GM23248 (cell line): ENCODE measurements at regions not wholly inside any gene's neighbourhood (a gene's known extent, or its start where the extent isn't known, plus 50 kb on each side); places are given as distances from the start of the nearest gene placed in this dataset.
"Not testable (repeated sequence)": the region's sequence is repeated elsewhere in the genome, so short reads cannot be mapped to it uniquely, and the experiment has no call there.

ENCODE experiments used
- DNase-seq: peaks from one replicate; pipeline ENCODE4 v3.0.0-alpha.2; 2015
- H2AFZ ChIP-seq: fragments of 200-600 bp; sonication (generic); 2 replicates; pipeline ENCODE4 v1.6.1; 2016; ENCODE audit warnings: antibody characterized with exemption
- H3F3A ChIP-seq: fragments of 200-600 bp; sonication (generic); 2 replicates; pipeline ENCODE4 v1.6.1; 2016; ENCODE audit warnings: mild to moderate bottlenecking, antibody characterized with exemption, mixed run types; ENCODE audit not compliant: insufficient read depth
- H3K27ac ChIP-seq: fragments of 200-600 bp; sonication (generic); 2 replicates; pipeline ENCODE4 v1.5.1; 2016; ENCODE audit warnings: mild to moderate bottlenecking
- H3K27me3 ChIP-seq: fragments of 200-600 bp; sonication (generic); replicated peaks from 2 replicates; pipeline ENCODE4 v1.6.1; 2016; ENCODE audit warnings: mild to moderate bottlenecking; ENCODE audit not compliant: insufficient read depth
- H3K36me3 ChIP-seq: fragments of 200-600 bp; sonication (generic); 2 replicates; pipeline ENCODE4 v1.6.1; 2016; ENCODE audit warnings: low read depth, mild to moderate bottlenecking
- H3K4me1 ChIP-seq: fragments of 200-600 bp; sonication (generic); 2 replicates; pipeline ENCODE4 v1.6.1; 2016; ENCODE audit warnings: mild to moderate bottlenecking; ENCODE audit not compliant: insufficient read depth
- H3K4me2 ChIP-seq: fragments of 200-600 bp; sonication (generic); one replicate; pipeline ENCODE4 v1.6.1; 2016; ENCODE audit warnings: mild to moderate bottlenecking; ENCODE audit not compliant: unreplicated experiment
- H3K4me3 ChIP-seq: fragments of 200-600 bp; sonication (generic); 2 replicates; pipeline ENCODE4 v1.5.1; 2016; ENCODE audit warnings: mild to moderate bottlenecking
- H3K79me2 ChIP-seq: fragments of 200-600 bp; sonication (generic); 2 replicates; pipeline ENCODE4 v1.6.1; 2016; ENCODE audit warnings: mild to moderate bottlenecking; ENCODE audit not compliant: insufficient read depth
- H3K9ac ChIP-seq: fragments of 200-600 bp; sonication (generic); 2 replicates; pipeline ENCODE4 v1.6.1; 2016; ENCODE audit warnings: mild to moderate bottlenecking
- H3K9me2 ChIP-seq: fragments of 200-600 bp; sonication (generic); 2 replicates; pipeline ENCODE4 v1.6.1; 2016; ENCODE audit warnings: mixed run types, mild to moderate bottlenecking, moderate library complexity; ENCODE audit not compliant: insufficient read depth
- H3K9me3 ChIP-seq: fragments of 200-600 bp; sonication (generic); one replicate; pipeline ENCODE4 v1.6.1; 2017; ENCODE audit warnings: low read depth
- H4K20me1 ChIP-seq: fragments of 200-600 bp; sonication (generic); 2 replicates; pipeline ENCODE4 v1.6.0; 2016; ENCODE audit not compliant: insufficient read depth
- EZH2 ChIP-seq: fragments of 200-600 bp; sonication (generic); IDR thresholded peaks from 2 replicates; pipeline ENCODE4 v1.6.1; 2018; ENCODE audit warnings: antibody characterized with exemption, mild to moderate bottlenecking; ENCODE audit not compliant: insufficient read depth, poor library complexity, severe bottlenecking
- EZH2phosphoT487 ChIP-seq: fragments of 200-600 bp; sonication (generic); IDR thresholded peaks from 2 replicates; pipeline ENCODE4 v1.6.1; 2018; ENCODE audit warnings: antibody characterized with exemption, moderate library complexity, mild to moderate bottlenecking, low read depth; ENCODE audit not compliant: insufficient read depth
- WGBS, 2 experiments: methylation state at CpG; one replicate each; pipeline ENCODE4 v1.1.6; 2015 to 2017; ENCODE audit warnings: low lambda C conversion rate in 2 of 2, low coverage in 1 of 2; ENCODE audit errors: missing lambda C conversion rate in 2 of 2; 5-methylcytosine and 5-hydroxymethylcytosine counted together
- in situ Hi-C: fragments of 300-500 bp; cut with MboI; formaldehyde crosslinking; loops from 2 replicates; pipeline ENCODE4 v1.15.0; 2020

DNA sequence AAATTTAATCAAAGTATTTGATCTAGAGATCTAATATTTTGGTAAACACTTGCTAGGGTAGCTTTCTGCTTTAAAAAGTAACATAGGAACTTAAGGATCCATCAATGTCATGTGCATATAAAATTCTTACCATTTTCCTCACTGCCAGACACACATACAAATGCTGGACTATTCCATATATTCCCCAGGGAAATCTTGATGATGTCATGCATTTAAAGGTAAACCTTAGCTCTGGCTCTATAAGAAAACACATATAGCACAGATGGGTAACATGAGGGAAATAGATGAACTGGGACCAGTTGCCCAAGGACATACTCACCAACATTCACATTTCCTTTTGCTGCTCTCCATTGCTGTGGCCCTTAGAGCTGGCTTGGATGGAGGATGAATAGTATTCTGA is 79.1 kb upstream of the FMNL2 start:
- TF ChIP-seq EZH2 (no peak), EZH2phosphoT487 (no peak)
- Histone ChIP-seq H3K9ac (no peak overlapping the region), H3K4me1 (no peaks in the 10 kb centered on the region), H4K20me1 (no peaks in the 10 kb centered on the region), H3F3A (no peaks in the 10 kb centered on the region), H3K4me3 (no peak overlapping the region), H3K9me2 (no peaks in the 10 kb centered on the region), H3K27ac (no peak overlapping the region), H3K79me2 (no peaks in the 10 kb centered on the region), H3K9me3 (no peaks in the 10 kb centered on the region), H3K4me2 (no peak overlapping the region), H3K27me3 (no peaks in the 10 kb centered on the region), H2AFZ (no peak overlapping the region), H3K36me3 (no peaks in the 10 kb centered on the region)
- in situ Hi-C loops, result no loop called here
- no peak for DNase-seq

DNA sequence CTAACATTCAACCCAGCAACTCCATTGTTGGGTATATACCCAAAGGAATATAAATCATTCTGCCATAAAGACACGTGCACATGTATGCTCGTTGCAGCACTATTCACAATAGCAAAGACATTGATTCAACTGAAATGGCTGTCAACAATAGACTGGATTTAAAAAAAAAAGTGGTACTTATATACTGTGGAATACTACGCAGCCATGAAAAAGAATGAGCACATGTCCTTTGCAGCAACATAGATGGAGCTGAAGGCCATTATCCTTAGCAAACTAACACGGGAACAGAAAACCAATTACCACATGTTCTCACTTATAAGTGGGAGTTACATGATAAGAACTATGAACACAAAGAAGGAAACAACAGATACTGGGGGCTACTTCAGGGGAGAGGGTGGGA is 74.0 kb upstream of the FMNL2 start:
- Histone ChIP-seq H3K9me2 (no peaks in the 10 kb centered on the region), H2AFZ (no peak overlapping the region), H3K4me2 (no peak overlapping the region), H3F3A (no peaks in the 10 kb centered on the region), H3K4me1 (no peaks in the 10 kb centered on the region), H3K36me3 (no peaks in the 10 kb centered on the region), H3K27me3 (no peaks in the 10 kb centered on the region), H3K9me3 (no peaks in the 10 kb centered on the region), H3K27ac (no peak overlapping the region), H3K9ac (no peak overlapping the region), H3K79me2 (no peaks in the 10 kb centered on the region), H3K4me3 (no peak overlapping the region), H4K20me1 (no peaks in the 10 kb centered on the region)
- in situ Hi-C loops, result no loop called here
- no peak for DNase-seq
- WGBS, 2 experiments, result 41 to 42% methylated on average over 4 of the region's 4 CpGs
- no peak for TF ChIP-seq EZH2
- no peak for TF ChIP-seq EZH2phosphoT487

DNA sequence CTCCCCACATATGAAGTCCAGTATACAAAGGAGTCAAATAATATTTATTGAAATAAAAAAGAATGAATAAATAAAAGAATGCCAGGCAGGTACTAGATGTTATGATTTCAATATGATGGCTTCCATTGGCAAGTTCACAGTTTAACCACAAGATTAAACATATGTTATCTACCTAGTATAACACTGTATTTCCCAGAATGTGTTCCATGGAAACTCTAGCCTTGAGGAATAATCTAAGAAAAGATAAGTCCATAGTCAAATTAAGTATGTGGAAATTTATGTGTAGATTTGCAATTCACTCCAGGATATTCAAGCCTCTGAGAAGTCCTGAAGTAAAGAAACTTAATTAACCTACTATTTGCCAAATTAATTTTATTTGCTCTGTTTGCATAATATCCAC is 71.1 kb upstream of the FMNL2 start:
- TF ChIP-seq EZH2phosphoT487, result no peak
- TF ChIP-seq EZH2, result no peak
- H3K4me1 ChIP-seq, result no peaks in the 10 kb centered on the region

DNA sequence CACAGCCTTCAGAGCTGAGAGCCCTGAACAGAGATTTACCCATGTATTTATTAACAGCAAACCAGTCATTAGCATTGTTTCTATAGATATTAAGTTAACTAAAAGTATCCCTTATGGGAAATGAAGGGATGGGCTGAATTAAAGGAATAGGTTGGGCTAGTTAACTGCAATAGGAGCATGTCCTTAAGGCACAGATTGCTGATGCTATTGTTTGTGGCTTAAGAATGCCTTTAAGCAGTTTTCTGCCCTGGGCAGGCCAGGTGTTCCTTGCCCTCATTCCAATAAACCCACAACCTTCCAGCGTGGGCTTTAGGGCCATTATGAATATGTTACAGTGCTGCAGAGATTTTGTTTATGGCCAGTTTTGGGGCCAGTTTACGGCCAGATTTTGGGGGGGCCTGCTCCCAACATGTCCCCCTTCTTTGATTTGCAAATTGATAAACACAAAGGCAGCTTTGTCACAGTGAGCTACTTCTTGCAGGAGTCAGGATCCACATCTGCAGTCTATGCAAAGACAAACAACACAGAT is 61.2 kb upstream of the FMNL2 start:
- 34 to 51% methylated on average over 2 of the region's 2 CpGs for WGBS, 2 experiments
- H3K79me2 ChIP-seq, DNase-seq, H4K20me1 ChIP-seq, H2AFZ ChIP-seq, H3K9me2 ChIP-seq, H3K4me1 ChIP-seq, H3K9me3 ChIP-seq, H3K36me3 ChIP-seq, H3K4me3 ChIP-seq, H3K9ac ChIP-seq, in situ Hi-C loops, H3K4me2 ChIP-seq, H3K27me3 ChIP-seq, H3F3A ChIP-seq, H3K27ac ChIP-seq: not testable (repeated sequence)

More for the DNA sequence above, 71.1 kb upstream of the FMNL2 start:
- Histone ChIP-seq H3K27ac (no peak overlapping the region), H3K9ac (no peak overlapping the region), H3F3A (no peaks in the 10 kb centered on the region), H3K4me2 (no peak overlapping the region), H3K79me2 (no peaks in the 10 kb centered on the region), H4K20me1 (no peaks in the 10 kb centered on the region), H3K4me3 (no peak overlapping the region), H3K27me3 (no peaks in the 10 kb centered on the region), H3K9me2 (no peaks in the 10 kb centered on the region), H3K36me3 (no peaks in the 10 kb centered on the region), H3K9me3 (no peaks in the 10 kb centered on the region), H2AFZ (no peak overlapping the region)
- DNase-seq, result no peak
- in situ Hi-C loops, result no loop called here

DNA sequence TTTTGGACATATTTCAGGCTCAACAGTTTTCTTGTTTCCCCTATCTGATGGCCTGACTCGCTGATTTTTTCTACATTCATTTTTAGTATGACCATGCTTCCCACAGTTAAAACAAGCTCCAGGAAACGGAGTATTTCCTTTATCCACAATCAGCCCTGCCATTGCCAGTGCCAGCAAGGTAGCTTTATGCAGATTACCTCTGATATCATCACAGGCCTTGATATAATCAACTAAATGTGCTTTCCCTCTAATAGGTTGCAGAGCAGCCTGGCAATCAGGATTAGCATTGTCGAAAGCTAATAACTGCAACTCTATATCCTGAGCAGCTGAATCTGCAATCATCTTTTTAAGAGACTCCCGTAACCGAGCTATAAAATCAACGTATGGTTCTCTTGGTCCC is 57.1 kb upstream of the FMNL2 start:
- H2AFZ ChIP-seq, result not testable (repeated sequence)

More for the DNA sequence above, 57.1 kb upstream of the FMNL2 start:
- H3K36me3 ChIP-seq, H3K79me2 ChIP-seq, H3K9me3 ChIP-seq, H3K4me3 ChIP-seq, H3K27me3 ChIP-seq, H3K9ac ChIP-seq, H4K20me1 ChIP-seq, DNase-seq, H3K9me2 ChIP-seq, H3K27ac ChIP-seq, H3F3A ChIP-seq, H3K4me1 ChIP-seq, H3K4me2 ChIP-seq, in situ Hi-C loops: not testable (repeated sequence)
- 49 to 57% methylated on average over 6 of the region's 6 CpGs for WGBS, 2 experiments
